ENCODE measurements at regions not wholly inside any gene's neighbourhood (a gene's known extent, or its start where the extent isn't known, plus 50 kb on each side); places are given as distances from the start of the nearest gene placed in this dataset.

DNA sequence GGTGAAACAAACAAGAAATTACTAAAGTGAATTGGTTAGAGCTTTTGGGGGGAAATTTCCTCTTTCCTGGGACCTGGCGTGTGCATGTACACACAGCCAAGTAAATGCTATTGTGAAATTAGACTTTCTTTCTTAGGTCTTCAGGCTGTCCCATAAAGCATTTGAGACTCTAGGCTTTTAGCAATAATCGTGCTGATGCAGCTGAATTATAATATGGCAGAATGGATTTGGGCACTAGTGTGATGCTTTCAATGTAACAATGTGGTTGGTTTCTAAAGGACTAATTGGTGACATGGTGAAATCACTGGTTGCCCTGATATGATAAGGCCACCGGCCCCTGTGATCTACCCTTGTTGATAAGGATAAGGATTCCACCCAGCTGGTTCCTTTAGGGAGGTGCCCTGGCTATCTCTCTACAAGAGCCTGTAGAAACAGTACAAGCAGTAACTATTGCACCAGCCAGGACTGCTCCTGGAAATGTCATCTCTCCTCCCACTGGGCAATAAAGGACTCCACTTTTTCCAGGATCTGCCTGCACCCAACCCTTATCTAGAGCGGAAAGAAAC, 164.1 kb downstream of the TFAP2A start:
- no peak overlapping the region for H3K4me2 ChIP-seq (ENCODE audit: low read depth, low read length)
- H3K79me2 ChIP-seq (ENCODE audit: insufficient read depth, low read length): no peaks in the 10 kb centered on the region
- TF ChIP-seq, protein P1, sequence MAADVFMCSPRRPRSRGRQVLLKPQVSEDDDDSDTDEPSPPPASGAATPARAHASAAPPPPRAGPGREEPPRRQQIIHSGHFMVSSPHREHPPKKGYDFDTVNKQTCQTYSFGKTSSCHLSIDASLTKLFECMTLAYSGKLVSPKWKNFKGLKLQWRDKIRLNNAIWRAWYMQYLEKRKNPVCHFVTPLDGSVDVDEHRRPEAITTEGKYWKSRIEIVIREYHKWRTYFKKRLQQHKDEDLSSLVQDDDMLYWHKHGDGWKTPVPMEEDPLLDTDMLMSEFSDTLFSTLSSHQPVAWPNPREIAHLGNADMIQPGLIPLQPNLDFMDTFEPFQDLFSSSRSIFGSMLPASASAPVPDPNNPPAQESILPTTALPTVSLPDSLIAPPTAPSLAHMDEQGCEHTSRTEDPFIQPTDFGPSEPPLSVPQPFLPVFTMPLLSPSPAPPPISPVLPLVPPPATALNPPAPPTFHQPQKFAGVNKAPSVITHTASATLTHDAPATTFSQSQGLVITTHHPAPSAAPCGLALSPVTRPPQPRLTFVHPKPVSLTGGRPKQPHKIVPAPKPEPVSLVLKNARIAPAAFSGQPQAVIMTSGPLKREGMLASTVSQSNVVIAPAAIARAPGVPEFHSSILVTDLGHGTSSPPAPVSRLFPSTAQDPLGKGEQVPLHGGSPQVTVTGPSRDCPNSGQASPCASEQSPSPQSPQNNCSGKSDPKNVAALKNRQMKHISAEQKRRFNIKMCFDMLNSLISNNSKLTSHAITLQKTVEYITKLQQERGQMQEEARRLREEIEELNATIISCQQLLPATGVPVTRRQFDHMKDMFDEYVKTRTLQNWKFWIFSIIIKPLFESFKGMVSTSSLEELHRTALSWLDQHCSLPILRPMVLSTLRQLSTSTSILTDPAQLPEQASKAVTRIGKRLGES (CRISPR knock-in tag; IDR thresholded peaks at IDR 0.05; ENCODE audit: borderline replicate concordance): no peak
- peak in 1 of 2 experiments; percentile 31; a peak in 1 of 4 replicates for TF ChIP-seq MAFK (conservative IDR thresholded peaks at IDR 0.05 in 1 of 2, IDR thresholded peaks at IDR 0.05 in 1 of 2; ENCODE audit: low read length in 2 of 2)
- no TSS peak for BruUV-seq (replicated peaks)
- no peak overlapping the region for H3K9ac ChIP-seq (ENCODE audit: insufficient read depth, low read depth, low read length)
- POLR2A ChIA-PET: no interaction called here
- H3K4me3 ChIP-seq (replicated peaks in 1 of 3; ENCODE audit: insufficient read depth in 1 of 3, low read depth in 2 of 3, low read length in 3 of 3): no peak overlapping the region
- no peak for ATAC-seq
- no peaks in the 10 kb centered on the region; a peak in 1 of 5 replicates for H3K27me3 ChIP-seq (ENCODE audit: control insufficient read depth in 1 of 2, insufficient read depth in 2 of 2, low read length in 2 of 2)
- 4% methylated on average over 4 of the region's 4 CpGs for WGBS (ENCODE audit: low lambda C conversion rate)
- in situ Hi-C loops (cut with HindIII; ENCODE audit: extremely low pct_ligation_motif_present, low pct_unique_long_range_greater_than_20kb) (loop anchor here (10.0 kb wide), 1 partner anchor 184 kb away; no protein-coding TSS in a partner anchor), intact Hi-C loops (cut with micrococcal nuclease; ENCODE audit: unreplicated experiment) (no loop called here)
- CTCF ChIA-PET (ENCODE audit: low intra/inter-chr PET ratio, low total read pairs): no interaction called here
- DNase-seq (ENCODE audit: low spot score): no peak
- no peak overlapping the region for H2AFZ ChIP-seq (ENCODE audit: low read length)
- H3K36me3 ChIP-seq (replicated peaks in 1 of 2; ENCODE audit: control insufficient read depth in 1 of 2, insufficient read depth in 2 of 2, low read length in 2 of 2): no peaks in the 10 kb centered on the region
- no peaks in the 10 kb centered on the region for H3K9me3 ChIP-seq (ENCODE audit: low read length)
- no peak overlapping the region for H3K27ac ChIP-seq (ENCODE audit: extremely low read length, insufficient read depth, low read length)
- no peaks in the 10 kb centered on the region; the same call in 1 of the 2 replicates for H4K20me1 ChIP-seq (ENCODE audit: insufficient read depth, low read length)
- FAIRE-seq: no peak
- no peaks in the 10 kb centered on the region for H3K4me1 ChIP-seq (ENCODE audit: insufficient read depth, low read length)

DNA sequence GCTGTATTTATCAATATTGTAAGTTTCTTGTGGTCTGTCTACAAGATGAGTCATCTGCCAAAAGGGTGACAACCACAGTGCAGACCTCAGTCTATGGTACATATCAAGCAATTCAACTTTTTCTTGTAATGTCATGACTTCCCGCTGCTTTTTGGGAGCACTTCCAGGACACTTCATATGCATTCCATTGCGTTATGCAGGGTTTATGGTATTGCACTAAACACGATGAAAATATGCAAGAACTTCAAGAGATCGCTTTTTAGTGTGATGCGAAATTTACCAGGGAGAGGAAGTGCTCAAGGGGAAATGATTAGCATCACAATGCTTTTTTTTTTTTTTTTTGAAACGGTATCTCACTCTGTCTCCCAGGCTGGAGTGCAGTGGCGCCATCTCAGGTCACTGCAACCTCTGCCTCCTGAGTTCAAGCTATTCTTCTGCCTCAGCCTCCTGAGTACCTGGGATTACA, 166.5 kb downstream of the TFAP2A start:
- FAIRE-seq (no peak), DNase-seq (ENCODE audit: low spot score) (no peak), ATAC-seq (no peak)
- Histone ChIP-seq H4K20me1 (ENCODE audit: insufficient read depth, low read length) (no peaks in the 10 kb centered on the region; the same call in 1 of the 2 replicates), H3K36me3 (replicated peaks in 1 of 2; ENCODE audit: control insufficient read depth in 1 of 2, insufficient read depth in 2 of 2, low read length in 2 of 2) (no peaks in the 10 kb centered on the region), H3K9ac (ENCODE audit: insufficient read depth, low read depth, low read length) (no peak overlapping the region), H3K4me3 (replicated peaks in 1 of 3; ENCODE audit: insufficient read depth in 1 of 3, low read depth in 2 of 3, low read length in 3 of 3) (no peak overlapping the region), H3K79me2 (ENCODE audit: insufficient read depth, low read length) (no peaks in the 10 kb centered on the region), H3K4me1 (ENCODE audit: insufficient read depth, low read length) (no peaks in the 10 kb centered on the region), H3K27ac (ENCODE audit: extremely low read length, insufficient read depth, low read length) (no peak overlapping the region), H3K9me3 (ENCODE audit: low read length) (no peaks in the 10 kb centered on the region), H3K4me2 (ENCODE audit: low read depth, low read length) (no peak overlapping the region), H3K27me3 (ENCODE audit: control insufficient read depth in 1 of 2, insufficient read depth in 2 of 2, low read length in 2 of 2) (no peaks in the 10 kb centered on the region; a peak in 1 of 5 replicates), H2AFZ (ENCODE audit: low read length) (no peak overlapping the region)
- ChIA-PET CTCF (ENCODE audit: low intra/inter-chr PET ratio, low total read pairs) (no interaction called here), POLR2A (no interaction called here)
- 25% methylated on average over 7 of the region's 7 CpGs for WGBS (ENCODE audit: low lambda C conversion rate)
- intact Hi-C loops (cut with micrococcal nuclease; ENCODE audit: unreplicated experiment): no loop called here
- in situ Hi-C loops (cut with HindIII; ENCODE audit: extremely low pct_ligation_motif_present, low pct_unique_long_range_greater_than_20kb): no loop called here
- no TSS peak for BruUV-seq (replicated peaks)
- no peak for TF ChIP-seq MED1 (CRISPR knock-in tag; IDR thresholded peaks at IDR 0.05)
- TF ChIP-seq, protein P2, sequence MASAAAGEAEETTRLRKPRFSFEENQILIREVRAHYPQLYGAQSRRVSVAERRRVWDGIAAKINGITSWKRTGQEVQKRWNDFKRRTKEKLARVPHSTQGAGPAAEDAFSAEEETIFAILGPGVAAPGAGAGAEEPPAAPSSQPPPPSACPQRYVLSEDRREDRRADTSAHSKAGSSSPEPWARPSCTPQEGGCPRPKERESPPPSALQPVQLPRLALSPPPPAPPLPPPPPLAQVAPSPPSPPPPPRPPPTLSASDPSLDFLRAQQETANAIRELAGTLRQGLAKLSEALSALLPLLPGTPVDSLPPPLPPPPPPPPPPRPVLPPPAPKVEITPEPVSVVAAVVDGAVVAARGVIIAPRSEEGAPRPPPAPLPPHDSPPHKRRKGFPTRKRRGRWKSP (CRISPR knock-in tag; IDR thresholded peaks at IDR 0.05): no peak
- no peak for TF ChIP-seq ZNF547 (CRISPR knock-in tag; IDR thresholded peaks at IDR 0.05)
- TF ChIP-seq, protein P3, sequence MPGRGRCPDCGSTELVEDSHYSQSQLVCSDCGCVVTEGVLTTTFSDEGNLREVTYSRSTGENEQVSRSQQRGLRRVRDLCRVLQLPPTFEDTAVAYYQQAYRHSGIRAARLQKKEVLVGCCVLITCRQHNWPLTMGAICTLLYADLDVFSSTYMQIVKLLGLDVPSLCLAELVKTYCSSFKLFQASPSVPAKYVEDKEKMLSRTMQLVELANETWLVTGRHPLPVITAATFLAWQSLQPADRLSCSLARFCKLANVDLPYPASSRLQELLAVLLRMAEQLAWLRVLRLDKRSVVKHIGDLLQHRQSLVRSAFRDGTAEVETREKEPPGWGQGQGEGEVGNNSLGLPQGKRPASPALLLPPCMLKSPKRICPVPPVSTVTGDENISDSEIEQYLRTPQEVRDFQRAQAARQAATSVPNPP (CRISPR knock-in tag; IDR thresholded peaks at IDR 0.05): no peak
- TF ChIP-seq TSC22D2 (CRISPR knock-in tag; IDR thresholded peaks at IDR 0.05; ENCODE audit: borderline replicate concordance): no peak
- TF ChIP-seq GATAD1 (CRISPR knock-in tag; IDR thresholded peaks at IDR 0.05): no peak
- TF ChIP-seq ZNF816 (CRISPR knock-in tag; IDR thresholded peaks at IDR 0.05; ENCODE audit: borderline replicate concordance): no peak
- TF ChIP-seq, protein P4, sequence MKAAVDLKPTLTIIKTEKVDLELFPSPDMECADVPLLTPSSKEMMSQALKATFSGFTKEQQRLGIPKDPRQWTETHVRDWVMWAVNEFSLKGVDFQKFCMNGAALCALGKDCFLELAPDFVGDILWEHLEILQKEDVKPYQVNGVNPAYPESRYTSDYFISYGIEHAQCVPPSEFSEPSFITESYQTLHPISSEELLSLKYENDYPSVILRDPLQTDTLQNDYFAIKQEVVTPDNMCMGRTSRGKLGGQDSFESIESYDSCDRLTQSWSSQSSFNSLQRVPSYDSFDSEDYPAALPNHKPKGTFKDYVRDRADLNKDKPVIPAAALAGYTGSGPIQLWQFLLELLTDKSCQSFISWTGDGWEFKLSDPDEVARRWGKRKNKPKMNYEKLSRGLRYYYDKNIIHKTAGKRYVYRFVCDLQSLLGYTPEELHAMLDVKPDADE (CRISPR knock-in tag; IDR thresholded peaks at IDR 0.05): no peak

Data from HepG2 (cell line).